WTC11 (cell line): ENCODE measurements at regions not wholly inside any gene's neighbourhood (a gene's known extent, or its start where the extent isn't known, plus 50 kb on each side); places are given as distances from the start of the nearest gene placed in this dataset.

Experiments used
- ATAC-seq: fragments of 200-7000 bp; cut with Tn5 transposase; 2 replicates; pipeline ENCODE4 v1.10.0; 2021; ENCODE audit warnings: mild to moderate bottlenecking, moderate library complexity
- CTCF ChIA-PET: fragments of 300-600 bp; sonication (Branson Sonifier 250); formaldehyde crosslinking; loops from one replicate; lab custom pipeline; 2021; ENCODE audit warnings: antibody characterized with exemption; lab: Charles Lee
- POLR2A ChIA-PET: fragments of 350-600 bp; sonication (Branson Sonifier 250); formaldehyde crosslinking; loops from one replicate; lab custom pipeline; 2021; ENCODE audit warnings: antibody characterized with exemption; lab: Charles Lee
- DNase-seq: peaks from one replicate; pipeline ENCODE4 v3.0.0; 2021; ENCODE audit warnings: low spot score
- H3K27ac Mint-ChIP-seq: 2 replicates; pipeline ENCODE4 v1.8.0; 2021; ENCODE audit warnings: mixed read lengths
- H3K27me3 Mint-ChIP-seq: 2 replicates; pipeline ENCODE4 v1.8.0; 2021; ENCODE audit warnings: low read depth, mild to moderate bottlenecking, moderate library complexity, mixed read lengths
- H3K36me3 Mint-ChIP-seq: 2 replicates; pipeline ENCODE4 v1.8.0; 2021; ENCODE audit warnings: mixed read lengths
- H3K4me1 Mint-ChIP-seq: 2 replicates; pipeline ENCODE4 v1.8.0; 2022; ENCODE audit warnings: mixed read lengths
- H3K4me3 Mint-ChIP-seq: 2 replicates; pipeline ENCODE4 v1.8.0; 2021; ENCODE audit warnings: mild to moderate bottlenecking, moderate library complexity, mixed read lengths
- H3K9me3 Mint-ChIP-seq: 2 replicates; pipeline ENCODE4 v1.8.0; 2021; ENCODE audit warnings: mixed read lengths
- ETV6 ChIP-seq: sonication (generic); formaldehyde crosslinking; IDR thresholded peaks from 2 replicates; pipeline ENCODE4 v1.8.1; 2022; ENCODE audit warnings: mild to moderate bottlenecking, missing genetic modification reagents
- FOXK1 ChIP-seq: sonication (generic); formaldehyde crosslinking; IDR thresholded peaks from 2 replicates; pipeline ENCODE4 v1.8.0; 2022; ENCODE audit warnings: mild to moderate bottlenecking, moderate library complexity, missing genetic modification reagents
- FOXP1 ChIP-seq: sonication (generic); formaldehyde crosslinking; IDR thresholded peaks from 2 replicates; pipeline ENCODE4 v1.8.0; 2022; ENCODE audit warnings: missing genetic modification reagents, mild to moderate bottlenecking, moderate library complexity, borderline replicate concordance
- HMGA2 ChIP-seq: fragments of 250-450 bp; sonication (Bioruptor Pico); IDR thresholded peaks from 2 replicates; pipeline ENCODE4 v1.4.0; 2021; ENCODE audit warnings: mild to moderate bottlenecking, moderate library complexity
- JUN ChIP-seq: sonication (generic); formaldehyde crosslinking; IDR thresholded peaks from 2 replicates; pipeline ENCODE4 v1.8.0; 2023; ENCODE audit warnings: mild to moderate bottlenecking, missing genetic modification reagents
- KAT7 ChIP-seq: sonication (generic); formaldehyde crosslinking; IDR thresholded peaks from 2 replicates; pipeline ENCODE4 v1.8.1; 2023; ENCODE audit warnings: missing genetic modification reagents, mild to moderate bottlenecking, borderline replicate concordance
- NR2C2 ChIP-seq: sonication (generic); formaldehyde crosslinking; IDR thresholded peaks from 2 replicates; pipeline ENCODE4 v1.8.0; 2022; ENCODE audit warnings: mild to moderate bottlenecking, missing genetic modification reagents
- NR3C1 ChIP-seq: sonication (generic); formaldehyde crosslinking; conservative IDR thresholded peaks from 2 replicates; pipeline ENCODE4 v1.8.1; 2023; ENCODE audit warnings: low read depth, mild to moderate bottlenecking, missing genetic modification reagents
- OVOL2 ChIP-seq: fragments of 250-450 bp; sonication (Bioruptor Pico); IDR thresholded peaks from 2 replicates; pipeline ENCODE4 v1.9.0; 2021; ENCODE audit warnings: mild to moderate bottlenecking, borderline replicate concordance
- STAT6 ChIP-seq: sonication (generic); formaldehyde crosslinking; conservative IDR thresholded peaks from 2 replicates; pipeline ENCODE4 v1.8.1; 2023; ENCODE audit warnings: mild to moderate bottlenecking, low read depth, missing genetic modification reagents, moderate library complexity
- TEAD4 ChIP-seq: sonication (generic); formaldehyde crosslinking; IDR thresholded peaks from 2 replicates; pipeline ENCODE4 v1.8.0; 2022; ENCODE audit warnings: mild to moderate bottlenecking, missing genetic modification reagents
- ZNF138 ChIP-seq: sonication (generic); formaldehyde crosslinking; conservative IDR thresholded peaks from 2 replicates; pipeline ENCODE4 v1.8.1; 2022; ENCODE audit warnings: mild to moderate bottlenecking, moderate library complexity, missing genetic modification reagents
- ZNF416 ChIP-seq: fragments of 250-450 bp; sonication (Bioruptor Pico); IDR thresholded peaks from 2 replicates; pipeline ENCODE4 v1.9.0; 2021; ENCODE audit warnings: mild to moderate bottlenecking, inconsistent platforms
- ZNF671 ChIP-seq: fragments of 250-450 bp; sonication (Bioruptor Pico); IDR thresholded peaks from 2 replicates; pipeline ENCODE4 v1.8.0; 2021; ENCODE audit warnings: mild to moderate bottlenecking
- ZSCAN18 ChIP-seq: fragments of 250-450 bp; sonication (Bioruptor Pico); IDR thresholded peaks from 2 replicates; pipeline ENCODE4 v2.1.2; 2022; ENCODE audit warnings: mild to moderate bottlenecking, moderate library complexity
- TF ChIP-seq, protein P1 (sequence below): fragments of 250-450 bp; sonication (Bioruptor Pico); IDR thresholded peaks from 2 replicates; pipeline ENCODE4 v1.9.0; 2021; ENCODE audit warnings: mild to moderate bottlenecking
- TF ChIP-seq, protein P2 (sequence below): sonication (generic); formaldehyde crosslinking; IDR thresholded peaks from 2 replicates; pipeline ENCODE4 v1.8.1; 2022; ENCODE audit warnings: low read depth, missing genetic modification reagents, borderline replicate concordance

- no peak for TF ChIP-seq TEAD4 (CRISPR knock-in tag)
Measured at GRCh38 chr5:125197321-125197720, 450.9 kb upstream of the ZNF608 start (continued).

GRCh38 chr5:125198270-125198974, 452.0 kb upstream of the ZNF608 start:
- POLR2A ChIA-PET, result no interaction called here
- ATAC-seq (peak; percentile 21; the same call in 1 of the 2 replicates), DNase-seq (no peak)
- peaks cover 75% of the 10 kb centered on the region for H3K4me1 Mint-ChIP-seq
- CTCF ChIA-PET, result interaction anchor here (0.6 to 0.9 kb wide), 2 partner anchors 460 to 637 kb away, joined by 3 read pairs; no protein-coding TSS in a partner anchor
- no peaks in the 10 kb centered on the region for H3K27me3 Mint-ChIP-seq
- H3K27ac Mint-ChIP-seq, result no peak overlapping the region
- no peaks in the 10 kb centered on the region for H3K36me3 Mint-ChIP-seq
- H3K9me3 Mint-ChIP-seq, result no peaks in the 10 kb centered on the region
- TF ChIP-seq ZNF138 (CRISPR knock-in tag) (no peak), ZNF671 (CRISPR knock-in tag) (no peak), FOXP1 (CRISPR knock-in tag) (no peak)
- no peak overlapping the region for H3K4me3 Mint-ChIP-seq

GRCh38 chr5:125199373-125199772, 452.9 kb upstream of the ZNF608 start:
- H3K4me3 Mint-ChIP-seq, result no peak overlapping the region
- CTCF ChIA-PET, result no interaction called here
- no peak overlapping the region for H3K27ac Mint-ChIP-seq
- H3K36me3 Mint-ChIP-seq, result peaks cover 7% of the 10 kb centered on the region
- H3K4me1 Mint-ChIP-seq, result peaks cover 81% of the 10 kb centered on the region
- ATAC-seq, result no peak
- peaks cover 5% of the 10 kb centered on the region for H3K9me3 Mint-ChIP-seq
- TF ChIP-seq KAT7 (CRISPR knock-in tag) (no peak), FOXK1 (CRISPR knock-in tag) (no peak), JUN (no peak), NR2C2 (CRISPR knock-in tag) (no peak), OVOL2 (no peak), ZNF416 (CRISPR knock-in tag) (no peak), STAT6 (CRISPR knock-in tag) (no peak), NR3C1 (no peak), ETV6 (no peak), ZSCAN18 (CRISPR knock-in tag) (no peak), TEAD4 (CRISPR knock-in tag) (no peak), ZNF671 (CRISPR knock-in tag) (no peak), HMGA2 (CRISPR knock-in tag) (no peak)
- TF ChIP-seq, protein P1, sequence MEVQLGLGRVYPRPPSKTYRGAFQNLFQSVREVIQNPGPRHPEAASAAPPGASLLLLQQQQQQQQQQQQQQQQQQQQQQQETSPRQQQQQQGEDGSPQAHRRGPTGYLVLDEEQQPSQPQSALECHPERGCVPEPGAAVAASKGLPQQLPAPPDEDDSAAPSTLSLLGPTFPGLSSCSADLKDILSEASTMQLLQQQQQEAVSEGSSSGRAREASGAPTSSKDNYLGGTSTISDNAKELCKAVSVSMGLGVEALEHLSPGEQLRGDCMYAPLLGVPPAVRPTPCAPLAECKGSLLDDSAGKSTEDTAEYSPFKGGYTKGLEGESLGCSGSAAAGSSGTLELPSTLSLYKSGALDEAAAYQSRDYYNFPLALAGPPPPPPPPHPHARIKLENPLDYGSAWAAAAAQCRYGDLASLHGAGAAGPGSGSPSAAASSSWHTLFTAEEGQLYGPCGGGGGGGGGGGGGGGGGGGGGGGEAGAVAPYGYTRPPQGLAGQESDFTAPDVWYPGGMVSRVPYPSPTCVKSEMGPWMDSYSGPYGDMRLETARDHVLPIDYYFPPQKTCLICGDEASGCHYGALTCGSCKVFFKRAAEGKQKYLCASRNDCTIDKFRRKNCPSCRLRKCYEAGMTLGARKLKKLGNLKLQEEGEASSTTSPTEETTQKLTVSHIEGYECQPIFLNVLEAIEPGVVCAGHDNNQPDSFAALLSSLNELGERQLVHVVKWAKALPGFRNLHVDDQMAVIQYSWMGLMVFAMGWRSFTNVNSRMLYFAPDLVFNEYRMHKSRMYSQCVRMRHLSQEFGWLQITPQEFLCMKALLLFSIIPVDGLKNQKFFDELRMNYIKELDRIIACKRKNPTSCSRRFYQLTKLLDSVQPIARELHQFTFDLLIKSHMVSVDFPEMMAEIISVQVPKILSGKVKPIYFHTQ, result no peak
- TF ChIP-seq, protein P2, sequence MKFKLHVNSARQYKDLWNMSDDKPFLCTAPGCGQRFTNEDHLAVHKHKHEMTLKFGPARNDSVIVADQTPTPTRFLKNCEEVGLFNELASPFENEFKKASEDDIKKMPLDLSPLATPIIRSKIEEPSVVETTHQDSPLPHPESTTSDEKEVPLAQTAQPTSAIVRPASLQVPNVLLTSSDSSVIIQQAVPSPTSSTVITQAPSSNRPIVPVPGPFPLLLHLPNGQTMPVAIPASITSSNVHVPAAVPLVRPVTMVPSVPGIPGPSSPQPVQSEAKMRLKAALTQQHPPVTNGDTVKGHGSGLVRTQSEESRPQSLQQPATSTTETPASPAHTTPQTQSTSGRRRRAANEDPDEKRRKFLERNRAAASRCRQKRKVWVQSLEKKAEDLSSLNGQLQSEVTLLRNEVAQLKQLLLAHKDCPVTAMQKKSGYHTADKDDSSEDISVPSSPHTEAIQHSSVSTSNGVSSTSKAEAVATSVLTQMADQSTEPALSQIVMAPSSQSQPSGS (CRISPR knock-in tag), result no peak
- DNase-seq, result no peak
- POLR2A ChIA-PET, result no interaction called here
- no peaks in the 10 kb centered on the region for H3K27me3 Mint-ChIP-seq
